ENCODE measurements at regions not wholly inside any gene's neighbourhood (a gene's known extent, or its start where the extent isn't known, plus 50 kb on each side); places are given as distances from the start of the nearest gene placed in this dataset.
"Not testable (repeated sequence)": the region's sequence is repeated elsewhere in the genome, so short reads cannot be mapped to it uniquely, and the experiment has no call there.

GRCh38 chr15:44861439-44861910 is 95.0 kb upstream of the TERB2 start:
- Mint-ChIP-seq H3K4me3 (no peak overlapping the region), H3K9me3 (peaks cover 7% of the 10 kb centered on the region), H3K4me1 (ENCODE audit: low read depth) (peaks cover 7% of the 10 kb centered on the region)

GRCh38 chr15:44861917-44862316 is 94.6 kb upstream of the TERB2 start:
- Mint-ChIP-seq H3K27ac (no peak overlapping the region), H3K9me3 (peaks cover 12% of the 10 kb centered on the region), H3K36me3 (ENCODE audit: low read depth) (no peaks in the 10 kb centered on the region), H3K4me3 (no peak overlapping the region), H3K4me1 (ENCODE audit: low read depth) (peaks cover 7% of the 10 kb centered on the region), H3K27me3 (no peaks in the 10 kb centered on the region)
- intact Hi-C loops (cut with micrococcal nuclease), result no loop called here

More at GRCh38 chr15:44861439-44861910, 95.0 kb upstream of the TERB2 start:
- H3K36me3 Mint-ChIP-seq (ENCODE audit: low read depth), result no peaks in the 10 kb centered on the region
- H3K27ac Mint-ChIP-seq, result peak overlapping the region; percentile 61
- intact Hi-C loops (cut with micrococcal nuclease), result no loop called here
- no peaks in the 10 kb centered on the region for H3K27me3 Mint-ChIP-seq

GRCh38 chr15:44862866-44863265 is 93.6 kb upstream of the TERB2 start:
- peaks cover 17% of the 10 kb centered on the region for H3K9me3 Mint-ChIP-seq
- H3K36me3 Mint-ChIP-seq (ENCODE audit: low read depth); H3K4me3 Mint-ChIP-seq; intact Hi-C loops (cut with micrococcal nuclease); H3K4me1 Mint-ChIP-seq (ENCODE audit: low read depth); H3K27ac Mint-ChIP-seq; H3K27me3 Mint-ChIP-seq: not testable (repeated sequence)

- H3K27me3 Mint-ChIP-seq; H3K27ac Mint-ChIP-seq; intact Hi-C loops (cut with micrococcal nuclease); H3K4me3 Mint-ChIP-seq; H3K4me1 Mint-ChIP-seq (ENCODE audit: low read depth); H3K36me3 Mint-ChIP-seq (ENCODE audit: low read depth): not testable (repeated sequence)
- H3K9me3 Mint-ChIP-seq, result peaks cover 16% of the 10 kb centered on the region
Observed at GRCh38 chr15:44868100-44868499, 88.4 kb upstream of the TERB2 start.

- H3K4me1 Mint-ChIP-seq (ENCODE audit: low read depth); H3K27me3 Mint-ChIP-seq; H3K4me3 Mint-ChIP-seq; H3K27ac Mint-ChIP-seq; H3K36me3 Mint-ChIP-seq (ENCODE audit: low read depth); intact Hi-C loops (cut with micrococcal nuclease): not testable (repeated sequence)
- H3K9me3 Mint-ChIP-seq, result peaks cover 37% of the 10 kb centered on the region
Observed at GRCh38 chr15:44870125-44870524, 86.4 kb upstream of the TERB2 start.

- Mint-ChIP-seq H3K27me3 (no peaks in the 10 kb centered on the region), H3K9me3 (peaks cover 45% of the 10 kb centered on the region), H3K4me1 (ENCODE audit: low read depth) (no peaks in the 10 kb centered on the region), H3K4me3 (no peak overlapping the region), H3K36me3 (ENCODE audit: low read depth) (no peaks in the 10 kb centered on the region), H3K27ac (no peak overlapping the region)
- intact Hi-C loops (cut with micrococcal nuclease), result no loop called here
Observed at GRCh38 chr15:44873103-44873502, 83.4 kb upstream of the TERB2 start.

- intact Hi-C loops (cut with micrococcal nuclease), result no loop called here
- H3K36me3 Mint-ChIP-seq (ENCODE audit: low read depth), result no peaks in the 10 kb centered on the region
Observed at GRCh38 chr15:44879066-44879465, 77.4 kb upstream of the TERB2 start.

GRCh38 chr15:44882499-44882968 is 74.0 kb upstream of the TERB2 start:
- Mint-ChIP-seq H3K27ac (no peak overlapping the region), H3K27me3 (no peaks in the 10 kb centered on the region), H3K36me3 (ENCODE audit: low read depth) (no peaks in the 10 kb centered on the region), H3K4me1 (ENCODE audit: low read depth) (no peaks in the 10 kb centered on the region), H3K9me3 (peaks cover 9% of the 10 kb centered on the region), H3K4me3 (no peak overlapping the region)
- intact Hi-C loops (cut with micrococcal nuclease), result no loop called here

More at GRCh38 chr15:44879066-44879465, 77.4 kb upstream of the TERB2 start:
- Mint-ChIP-seq H3K4me1 (ENCODE audit: low read depth) (no peaks in the 10 kb centered on the region), H3K9me3 (peaks cover 40% of the 10 kb centered on the region), H3K27ac (no peak overlapping the region), H3K4me3 (no peak overlapping the region), H3K27me3 (no peaks in the 10 kb centered on the region)

- intact Hi-C loops (cut with micrococcal nuclease), result no loop called here
- H3K4me1 Mint-ChIP-seq (ENCODE audit: low read depth), result no peaks in the 10 kb centered on the region
- no peaks in the 10 kb centered on the region for H3K36me3 Mint-ChIP-seq (ENCODE audit: low read depth)
- H3K27ac Mint-ChIP-seq, result no peak overlapping the region
- H3K4me3 Mint-ChIP-seq, result no peak overlapping the region
- no peaks in the 10 kb centered on the region for H3K27me3 Mint-ChIP-seq
- peaks cover 9% of the 10 kb centered on the region for H3K9me3 Mint-ChIP-seq
Observed at GRCh38 chr15:44883199-44883877, 73.1 kb upstream of the TERB2 start.

GRCh38 chr15:44898890-44899651 is 57.4 kb upstream of the TERB2 start:
- intact Hi-C loops (cut with micrococcal nuclease); H3K27me3 Mint-ChIP-seq; H3K27ac Mint-ChIP-seq; H3K36me3 Mint-ChIP-seq (ENCODE audit: low read depth); H3K4me3 Mint-ChIP-seq; H3K9me3 Mint-ChIP-seq; H3K4me1 Mint-ChIP-seq (ENCODE audit: low read depth): not testable (repeated sequence)

GRCh38 chr15:44899775-44900174 is 56.7 kb upstream of the TERB2 start:
- H3K9me3 Mint-ChIP-seq; H3K36me3 Mint-ChIP-seq (ENCODE audit: low read depth); H3K27me3 Mint-ChIP-seq; H3K27ac Mint-ChIP-seq; intact Hi-C loops (cut with micrococcal nuclease); H3K4me1 Mint-ChIP-seq (ENCODE audit: low read depth); H3K4me3 Mint-ChIP-seq: not testable (repeated sequence)

- H3K36me3 Mint-ChIP-seq (ENCODE audit: low read depth); H3K4me3 Mint-ChIP-seq; H3K4me1 Mint-ChIP-seq (ENCODE audit: low read depth); intact Hi-C loops (cut with micrococcal nuclease); H3K9me3 Mint-ChIP-seq; H3K27me3 Mint-ChIP-seq; H3K27ac Mint-ChIP-seq: not testable (repeated sequence)
Observed at GRCh38 chr15:44900796-44901195, 55.7 kb upstream of the TERB2 start.

- H3K4me3 Mint-ChIP-seq; intact Hi-C loops (cut with micrococcal nuclease); H3K4me1 Mint-ChIP-seq (ENCODE audit: low read depth); H3K9me3 Mint-ChIP-seq; H3K27ac Mint-ChIP-seq; H3K36me3 Mint-ChIP-seq (ENCODE audit: low read depth); H3K27me3 Mint-ChIP-seq: not testable (repeated sequence)
Observed at GRCh38 chr15:44903281-44903680, 53.2 kb upstream of the TERB2 start.

- H3K36me3 Mint-ChIP-seq (ENCODE audit: low read depth); H3K9me3 Mint-ChIP-seq; H3K4me1 Mint-ChIP-seq (ENCODE audit: low read depth); H3K4me3 Mint-ChIP-seq; H3K27ac Mint-ChIP-seq; intact Hi-C loops (cut with micrococcal nuclease); H3K27me3 Mint-ChIP-seq: not testable (repeated sequence)
Observed at GRCh38 chr15:44904651-44905340, 51.7 kb upstream of the TERB2 start.

Data from dendritic cell treated with granulocyte-macrophage colony-stimulating factor and Interleukin-4, amounts not matched to agents 40 ng/mL and 50 ng/mL, for 4 days (primary cell).